B cell (primary cell): ENCODE measurements at regions not wholly inside any gene's neighbourhood (a gene's known extent, or its start where the extent isn't known, plus 50 kb on each side); places are given as distances from the start of the nearest gene placed in this dataset.

ENCODE experiments used
- ATAC-seq: fragments of 200-7000 bp; cut with Tn5 transposase; one replicate; pipeline ENCODE4 v1.10.0; 2021; ENCODE audit warnings: low read depth, mild to moderate bottlenecking, moderate number of reproducible peaks, moderate library complexity
- CTCF ChIA-PET: fragments of 350-600 bp; sonication (Branson Sonifier 250); formaldehyde crosslinking; loops from one replicate; lab custom pipeline; 2021; ENCODE audit warnings: antibody characterized with exemption, inconsistent platforms; lab: Charles Lee
- POLR2A ChIA-PET: fragments of 350-600 bp; sonication (Branson Sonifier 250); formaldehyde crosslinking; loops from one replicate; lab custom pipeline; 2021; ENCODE audit warnings: antibody characterized with exemption; lab: Charles Lee
- DNase-seq: peaks from one replicate; pipeline ENCODE4 v3.0.0; 2013
- H2AFZ ChIP-seq: 2 replicates; pipeline ENCODE4 v1.6.1; 2012; ENCODE audit warnings: mild to moderate bottlenecking, low read depth, low read length; ENCODE audit not compliant: insufficient read depth, poor library complexity, severe bottlenecking
- H3K27ac ChIP-seq, 2 donors: 1 replicate in 1 of 2; 2 replicates in 1 of 2; pipeline ENCODE4 v1.5.1; 2012 to 2013; ENCODE audit warnings: low read length in 2 of 2, mild to moderate bottlenecking in 2 of 2, moderate library complexity in 1 of 2
- H3K27me3 ChIP-seq, 4 experiments: fragments of 200-600 bp in 1 of 4; sonication (generic) in 1 of 4; replicated peaks in 1 of 4; 1 replicate in 2 of 4; 2 replicates in 2 of 4; pipeline versions ENCODE4 v1.6.1 to v1.7.0; 2013 to 2016; ENCODE audit warnings: low read length in 3 of 4, mild to moderate bottlenecking in 2 of 4, mixed read lengths in 1 of 4, moderate library complexity in 1 of 4; ENCODE audit not compliant: insufficient read depth in 4 of 4, control insufficient read depth in 3 of 4; ENCODE audit errors: control extremely low read depth in 1 of 4
- H3K36me3 ChIP-seq, 2 experiments: replicated peaks in 1 of 2; 1 replicate in 1 of 2; 2 replicates in 1 of 2; pipeline versions ENCODE4 v1.6.1 to v1.7.1; 2013; ENCODE audit warnings: low read length in 1 of 2; ENCODE audit not compliant: insufficient read depth in 2 of 2, control insufficient read depth in 1 of 2; ENCODE audit errors: control extremely low read depth in 1 of 2, extremely low read depth in 1 of 2
- H3K4me1 ChIP-seq, 2 donors: fragments of 200-600 bp in 1 of 2; sonication (generic) in 1 of 2; 1 replicate in 1 of 2; 2 replicates in 1 of 2; pipeline versions ENCODE4 v1.5.1 to v1.6.1; 2013 to 2017; ENCODE audit warnings: low read length in 2 of 2; ENCODE audit not compliant: control insufficient read depth in 2 of 2, insufficient read depth in 2 of 2
- H3K4me2 ChIP-seq: replicated peaks from 2 replicates; pipeline ENCODE3; 2012; ENCODE audit warnings: mild to moderate bottlenecking, low read depth, low read length; ENCODE audit not compliant: poor library complexity, severe bottlenecking
- H3K4me3 ChIP-seq, 5 experiments: fragments of 200-600 bp in 1 of 5; sonication (generic) in 1 of 5; 1 replicate in 3 of 5; 2 replicates in 2 of 5; pipeline versions ENCODE4 v1.5.1 to v1.7.0; 2011 to 2016; ENCODE audit warnings: low read length in 4 of 5, mild to moderate bottlenecking in 4 of 5, low read depth in 2 of 5, control low read depth in 1 of 5, moderate library complexity in 1 of 5; ENCODE audit not compliant: insufficient read depth in 1 of 5; ENCODE audit errors: control extremely low read depth in 1 of 5, extremely low read depth in 1 of 5
- H3K79me2 ChIP-seq: fragments of 200-600 bp; sonication (generic); one replicate; pipeline ENCODE4 v1.6.0; 2016; ENCODE audit warnings: low read length; ENCODE audit not compliant: control insufficient read depth, insufficient read depth
- H3K9ac ChIP-seq: fragments of 200-600 bp; sonication (generic); 2 replicates; pipeline ENCODE4 v1.6.1; 2017; ENCODE audit warnings: mild to moderate bottlenecking, low read length, moderate library complexity
- H3K9me3 ChIP-seq, 3 donors: one replicate each; pipeline versions ENCODE4 v1.6.1 to v1.7.1; 2013; ENCODE audit warnings: low read length in 2 of 3; ENCODE audit not compliant: control insufficient read depth in 2 of 3, insufficient read depth in 1 of 3; ENCODE audit errors: control extremely low read depth in 1 of 3
- H4K20me1 ChIP-seq: 2 replicates; pipeline ENCODE4 v1.6.0; 2012; ENCODE audit warnings: mild to moderate bottlenecking, low read length; ENCODE audit not compliant: insufficient read depth, control insufficient read depth, poor library complexity, severe bottlenecking
- H3K27ac Mint-ChIP-seq: one replicate; pipeline ENCODE4 v1.8.0; 2021; ENCODE audit warnings: mixed read lengths
- H3K27me3 Mint-ChIP-seq: one replicate; pipeline ENCODE4 v1.8.0; 2021; ENCODE audit warnings: mixed read lengths
- H3K4me1 Mint-ChIP-seq: one replicate; pipeline ENCODE4 v1.8.0; 2021; ENCODE audit warnings: mixed read lengths
- H3K4me3 Mint-ChIP-seq: one replicate; pipeline ENCODE4 v1.8.0; 2021; ENCODE audit warnings: mixed read lengths
- H3K9me3 Mint-ChIP-seq: one replicate; pipeline ENCODE4 v1.8.0; 2022; ENCODE audit warnings: mixed read lengths; ENCODE audit not compliant: insufficient read depth
- CTCF ChIP-seq: fragments of 200-600 bp; IDR thresholded peaks from one replicate; pipeline ENCODE4 v1.8.0; 2022; ENCODE audit warnings: antibody characterized with exemption, mild to moderate bottlenecking
- EZH2 ChIP-seq: IDR thresholded peaks from 2 replicates; pipeline ENCODE4 v1.6.1; 2012; ENCODE audit warnings: borderline replicate concordance, low read depth, mild to moderate bottlenecking, moderate library complexity, low read length; ENCODE audit not compliant: insufficient read depth, poor library complexity, severe bottlenecking
- WGBS: methylation state at CpG from one replicate; pipeline ENCODE4 v1.1.5; 2013; ENCODE audit warnings: missing lambda C conversion rate; ENCODE audit not compliant: insufficient coverage; 5-methylcytosine and 5-hydroxymethylcytosine counted together
- intact Hi-C: fragments of 100-400 bp; cut with micrococcal nuclease; formaldehyde crosslinking; loops from one replicate; pipeline ENCODE4 v1.10.0; 2022

DNA sequence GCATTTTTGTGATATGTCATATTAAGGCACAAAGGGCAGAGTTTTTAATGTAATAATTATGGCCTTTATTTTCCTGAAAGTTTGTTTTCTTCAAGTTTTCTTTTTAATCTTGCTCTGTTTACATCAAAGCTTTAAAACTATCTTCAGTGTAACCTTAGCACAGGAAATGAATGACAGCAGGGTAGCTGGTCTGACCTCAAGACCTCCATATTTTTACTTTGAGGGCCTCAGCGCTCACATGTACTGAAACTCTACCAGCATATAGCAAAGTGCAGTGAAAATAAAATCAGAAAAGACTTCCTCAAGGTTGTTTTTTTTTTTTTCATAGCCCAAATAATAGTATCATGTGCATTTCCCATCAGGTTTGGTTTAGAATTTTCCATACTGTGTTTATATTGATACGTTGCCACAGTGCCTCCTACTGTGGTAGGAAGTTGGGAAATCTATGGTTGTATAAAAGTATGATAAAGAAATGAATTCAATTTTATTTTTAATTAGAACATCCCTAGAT is 163.4 kb downstream of the UBE2E3 start:
- no peaks in the 10 kb centered on the region for H3K4me1 ChIP-seq
- DNase-seq (no peak), ATAC-seq (no peak)
- Mint-ChIP-seq H3K9me3 (no peaks in the 10 kb centered on the region), H3K4me3 (no peak overlapping the region), H3K4me1 (no peaks in the 10 kb centered on the region), H3K27ac (no peak overlapping the region), H3K27me3 (no peaks in the 10 kb centered on the region)
- no peak overlapping the region for H3K4me3 ChIP-seq
- ChIA-PET CTCF (no interaction called here), POLR2A (no interaction called here)
- WGBS = 100% methylated on average over 1 of the region's 2 CpGs
- intact Hi-C loops = no loop called here
- H2AFZ ChIP-seq = no peak overlapping the region
- no peaks in the 10 kb centered on the region for H3K79me2 ChIP-seq
- TF ChIP-seq CTCF = no peak
- no peak for TF ChIP-seq EZH2
- no peak overlapping the region for H3K27ac ChIP-seq
- H3K36me3 ChIP-seq = no peaks in the 10 kb centered on the region
- no peaks in the 10 kb centered on the region for H4K20me1 ChIP-seq
- H3K9me3 ChIP-seq = peaks cover 0 to 5% (median 0%) of the 10 kb centered on the region in 3 donors
- no peak overlapping the region for H3K9ac ChIP-seq
- no peaks in the 10 kb centered on the region for H3K27me3 ChIP-seq
- H3K4me2 ChIP-seq = no peak overlapping the region

- Mint-ChIP-seq H3K9me3 (no peaks in the 10 kb centered on the region), H3K4me3 (no peak overlapping the region), H3K27me3 (peaks cover 4% of the 10 kb centered on the region), H3K27ac (no peak overlapping the region), H3K4me1 (no peaks in the 10 kb centered on the region)
- no peaks in the 10 kb centered on the region for H3K79me2 ChIP-seq
- intact Hi-C loops = no loop called here
- TF ChIP-seq EZH2 = no peak
- TF ChIP-seq CTCF = no peak
- H3K27me3 ChIP-seq = no peaks in the 10 kb centered on the region
- H3K36me3 ChIP-seq = no peaks in the 10 kb centered on the region
- H2AFZ ChIP-seq = no peak overlapping the region
- no peaks in the 10 kb centered on the region for H4K20me1 ChIP-seq
- H3K9ac ChIP-seq = no peak overlapping the region
- WGBS = 97% methylated on average over 13 of the region's 22 CpGs
- no peaks in the 10 kb centered on the region for H3K4me1 ChIP-seq
- ChIA-PET CTCF (no interaction called here), POLR2A (no interaction called here)
- no peak overlapping the region for H3K4me2 ChIP-seq
- H3K9me3 ChIP-seq = peaks cover 0 to 5% (median 0%) of the 10 kb centered on the region in 3 donors
- no peak overlapping the region for H3K27ac ChIP-seq
- DNase-seq (no peak), ATAC-seq (no peak)
- no peak overlapping the region for H3K4me3 ChIP-seq
Observed at GRCh38 chr2:181145645-181146044, 165.2 kb downstream of the UBE2E3 start.
